Lung microvascular endothelial cell (primary cell): ENCODE measurements at regions not wholly inside any gene's neighbourhood (a gene's known extent, or its start where the extent isn't known, plus 50 kb on each side); places are given as distances from the start of the nearest gene placed in this dataset.
"Not testable (repeated sequence)": the region's sequence is repeated elsewhere in the genome, so short reads cannot be mapped to it uniquely, and the experiment has no call there.

Experiments used
- DNase-seq, 2 donors: peaks; one replicate each; pipeline versions ENCODE4 v3.0.0 to v3.0.0-alpha.2; 2010; ENCODE audit warnings: low read depth in 2 of 2

DNA sequence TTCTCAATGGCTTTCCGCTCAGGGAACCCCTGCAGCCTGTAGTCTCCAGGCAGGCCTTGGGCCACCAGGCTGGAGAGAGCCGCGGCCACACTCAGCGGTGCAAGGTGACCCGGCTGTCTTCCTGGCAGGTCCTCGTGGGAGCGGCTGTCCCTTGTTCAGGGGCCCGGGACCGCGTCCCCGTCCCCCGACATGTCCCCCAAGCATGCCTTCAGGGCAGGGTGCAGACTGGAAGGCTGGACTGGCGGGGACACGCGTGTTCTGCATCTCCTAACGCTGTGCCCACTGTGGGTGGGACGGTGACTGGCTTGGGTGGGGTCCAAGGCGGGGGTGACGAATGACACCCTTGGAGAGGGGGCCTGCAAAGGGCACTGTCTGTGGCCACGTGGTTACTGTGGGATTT is 93.6 kb downstream of the WTIP start:
- no peak for DNase-seq

- DNase-seq: no peak
These were observed 93.1 kb downstream of the WTIP start for GRCh38 chr19:34574704-34575103.

- DNase-seq: no peak
These were observed 91.8 kb downstream of the WTIP start for GRCh38 chr19:34573226-34573864.

- not testable (repeated sequence) for DNase-seq
These were observed 88.6 kb downstream of the WTIP start for GRCh38 chr19:34570140-34570539.

DNA sequence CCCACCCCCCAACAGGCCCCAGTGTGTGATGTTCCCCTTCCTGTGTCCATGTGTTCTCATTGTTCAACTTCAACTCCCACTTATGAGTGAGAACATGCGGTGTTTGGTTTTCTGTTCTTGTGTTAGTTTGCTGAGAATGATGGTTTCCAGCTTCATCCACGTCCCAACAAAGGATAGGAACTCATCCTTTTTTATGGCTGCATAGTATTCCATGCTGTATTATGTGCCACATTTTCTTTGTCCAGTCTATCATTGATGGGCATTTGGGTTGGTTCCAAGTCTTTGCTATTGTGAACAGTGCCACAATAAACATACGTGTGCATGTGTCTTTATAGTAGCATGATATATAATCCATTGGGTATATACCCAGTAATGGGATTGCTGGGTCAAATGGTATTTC is 80.8 kb downstream of the WTIP start:
- DNase-seq: not testable (repeated sequence)
